ENCODE measurements at regions not wholly inside any gene's neighbourhood (a gene's known extent, or its start where the extent isn't known, plus 50 kb on each side); places are given as distances from the start of the nearest gene placed in this dataset.
"Not testable (repeated sequence)": the region's sequence is repeated elsewhere in the genome, so short reads cannot be mapped to it uniquely, and the experiment has no call there.

DNA sequence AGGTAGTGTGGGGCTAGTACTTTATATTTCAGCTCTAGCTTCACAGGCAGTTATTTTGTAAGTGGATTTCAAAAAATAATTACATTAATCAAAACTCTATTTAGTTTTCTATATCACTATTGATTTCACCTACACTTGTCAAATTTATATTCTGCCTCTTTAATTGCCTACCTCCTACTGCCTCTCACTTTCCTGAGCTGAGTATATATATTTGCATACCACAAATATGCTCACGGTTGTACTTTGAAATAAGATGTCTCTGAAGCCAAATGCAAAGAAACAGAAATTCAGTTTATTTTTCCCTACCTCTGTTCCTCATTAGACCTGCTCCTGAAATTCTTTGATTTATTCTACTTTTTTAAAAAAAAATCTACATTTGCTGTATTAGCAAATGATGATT is 309.3 kb upstream of the TGFBR2 start:
- DNase-seq (ENCODE audit: low read depth in 2 of 2) = no peak

DNA sequence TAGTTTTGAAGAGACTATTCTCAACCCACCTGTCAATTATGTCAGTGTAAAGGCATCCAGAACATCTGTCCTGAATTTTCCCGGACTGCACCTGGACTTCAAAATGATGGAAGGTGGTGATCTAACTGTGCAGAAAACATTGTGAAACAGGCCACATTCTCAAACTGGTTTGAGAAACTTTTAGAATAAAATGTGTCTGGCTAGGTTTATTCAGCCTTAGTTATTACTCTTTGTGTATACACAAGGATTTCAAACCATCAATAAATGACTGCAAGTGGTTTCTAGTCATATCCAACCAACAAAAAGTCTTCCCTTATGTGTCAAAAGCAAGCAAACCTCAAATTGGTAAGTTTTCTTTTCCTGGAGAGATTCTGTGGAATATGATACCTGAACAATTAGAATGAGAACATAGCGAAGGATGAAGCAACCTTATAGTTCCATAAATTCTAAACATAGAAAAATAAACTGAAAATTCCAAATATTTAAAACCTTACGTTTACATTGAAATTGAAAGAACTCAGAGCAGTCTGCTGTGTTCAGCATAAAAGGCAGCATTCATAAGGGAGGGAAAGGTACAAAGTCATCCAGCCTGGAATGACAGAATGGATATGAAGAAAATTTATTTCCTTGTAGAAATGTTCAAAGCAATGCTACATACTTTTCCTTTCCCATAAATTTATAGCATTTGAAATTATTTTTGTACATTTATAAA is 306.6 kb upstream of the TGFBR2 start:
- DNase-seq (ENCODE audit: low read depth in 2 of 2) = no peak

GRCh38 chr3:30300809-30301208 is 305.6 kb upstream of the TGFBR2 start:
- DNase-seq (ENCODE audit: low read depth in 2 of 2) = no peak

GRCh38 chr3:30302027-30302426 is 304.4 kb upstream of the TGFBR2 start:
- DNase-seq (ENCODE audit: low read depth in 2 of 2) = no peak

- DNase-seq (ENCODE audit: low read depth in 2 of 2) = no peak
Measured at GRCh38 chr3:30303770-30304169, 302.6 kb upstream of the TGFBR2 start.

- DNase-seq (ENCODE audit: low read depth in 2 of 2) = no peak
Measured at GRCh38 chr3:30305021-30305420, 301.4 kb upstream of the TGFBR2 start.

DNA sequence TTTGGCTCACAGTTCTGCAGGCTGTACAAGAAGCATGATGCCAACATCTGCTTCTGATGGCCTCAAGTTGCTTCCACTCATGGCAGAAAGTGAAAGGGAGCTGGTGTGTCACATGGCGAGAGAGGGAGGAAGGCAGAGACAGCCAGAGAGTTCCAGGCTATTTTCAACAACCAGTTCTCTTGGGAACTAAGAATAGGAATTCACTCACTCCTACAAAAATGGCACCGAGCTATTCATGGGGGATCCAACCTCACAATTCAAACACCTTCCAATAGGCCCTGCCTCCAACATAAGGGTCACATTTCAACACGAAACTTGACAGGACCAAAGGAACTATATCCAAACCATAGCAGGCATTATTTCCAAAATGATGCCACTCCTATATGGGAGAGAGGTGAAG is 299.5 kb upstream of the TGFBR2 start:
- no peak for DNase-seq (ENCODE audit: low read depth in 2 of 2)

GRCh38 chr3:30307372-30307950 is 298.9 kb upstream of the TGFBR2 start:
- DNase-seq (ENCODE audit: low read depth in 2 of 2) = no peak

- DNase-seq (ENCODE audit: low read depth in 2 of 2) = peak; percentile 62 to 71
Measured at GRCh38 chr3:30308131-30308530, 298.3 kb upstream of the TGFBR2 start.

GRCh38 chr3:30309961-30310954 is 296.1 kb upstream of the TGFBR2 start:
- no peak for DNase-seq (ENCODE audit: low read depth in 2 of 2)

DNA sequence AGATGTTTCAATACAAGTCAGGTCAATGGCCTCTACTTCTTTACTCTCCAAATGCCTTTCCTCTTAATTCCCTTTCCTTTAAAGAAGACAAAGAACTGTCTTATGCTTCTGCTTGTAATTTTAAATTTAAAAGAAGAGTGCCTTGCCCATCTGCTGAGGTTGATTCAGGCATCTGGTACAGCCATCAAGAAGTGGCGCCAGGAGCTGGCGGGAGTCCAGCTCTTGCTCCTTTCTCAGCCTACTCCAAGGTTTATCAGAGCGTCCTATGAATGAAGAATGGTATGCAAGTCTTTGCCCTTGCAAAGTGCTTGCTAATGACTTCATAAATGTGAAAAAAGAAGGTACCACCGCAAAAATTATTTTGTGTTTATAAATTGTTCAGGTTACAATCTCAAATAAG is 294.6 kb upstream of the TGFBR2 start:
- no peak for DNase-seq (ENCODE audit: low read depth in 2 of 2)

GRCh38 chr3:30313840-30314239 is 292.6 kb upstream of the TGFBR2 start:
- no peak for DNase-seq (ENCODE audit: low read depth in 2 of 2)

GRCh38 chr3:30314757-30315325 is 291.6 kb upstream of the TGFBR2 start:
- DNase-seq (ENCODE audit: low read depth in 2 of 2) = no peak

DNA sequence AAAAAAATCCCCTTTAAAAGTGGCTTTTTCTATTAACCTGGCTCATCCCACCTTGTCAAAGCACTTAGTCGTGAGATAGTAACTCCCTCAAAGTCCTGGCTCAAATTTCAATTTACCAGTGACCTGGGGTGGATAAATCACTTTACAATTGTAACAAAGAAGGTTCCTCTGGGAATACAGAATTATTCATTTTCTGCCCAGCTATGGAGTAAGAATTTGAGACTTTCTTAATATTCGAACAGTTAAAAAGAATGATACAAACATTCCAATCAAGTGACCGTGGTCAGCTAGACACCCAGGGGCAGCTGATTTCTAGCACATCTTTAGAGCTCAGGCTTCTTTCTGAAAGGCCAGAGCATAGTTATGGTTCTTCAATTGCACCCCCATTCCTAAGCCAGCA is 291.0 kb upstream of the TGFBR2 start:
- DNase-seq (ENCODE audit: low read depth in 2 of 2) = peak in 1 of 2 experiments; percentile 40

DNA sequence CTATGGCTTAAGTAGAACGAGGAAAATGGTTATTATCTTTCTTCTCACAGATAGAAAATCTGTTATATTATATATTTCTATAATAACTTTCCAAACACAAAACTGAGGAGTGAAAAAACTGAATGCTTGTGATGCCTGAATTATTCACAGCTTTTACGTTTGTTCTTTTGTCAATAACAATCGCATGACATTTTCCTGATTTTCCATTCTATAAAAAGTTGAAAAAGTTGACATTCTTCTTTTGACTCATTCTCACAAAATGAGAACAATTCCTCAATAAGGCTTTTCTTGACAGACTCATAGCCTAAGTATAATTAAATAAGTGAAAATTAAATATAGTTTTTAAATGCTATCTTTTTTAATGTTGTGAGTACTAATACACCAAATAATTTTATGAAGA is 288.8 kb upstream of the TGFBR2 start:
- no peak for DNase-seq (ENCODE audit: low read depth in 2 of 2)

- DNase-seq (ENCODE audit: low read depth in 2 of 2) = no peak
Measured at GRCh38 chr3:30318110-30318509, 288.3 kb upstream of the TGFBR2 start.

- no peak for DNase-seq (ENCODE audit: low read depth in 2 of 2)
Measured at GRCh38 chr3:30319713-30320112, 286.7 kb upstream of the TGFBR2 start.

DNA sequence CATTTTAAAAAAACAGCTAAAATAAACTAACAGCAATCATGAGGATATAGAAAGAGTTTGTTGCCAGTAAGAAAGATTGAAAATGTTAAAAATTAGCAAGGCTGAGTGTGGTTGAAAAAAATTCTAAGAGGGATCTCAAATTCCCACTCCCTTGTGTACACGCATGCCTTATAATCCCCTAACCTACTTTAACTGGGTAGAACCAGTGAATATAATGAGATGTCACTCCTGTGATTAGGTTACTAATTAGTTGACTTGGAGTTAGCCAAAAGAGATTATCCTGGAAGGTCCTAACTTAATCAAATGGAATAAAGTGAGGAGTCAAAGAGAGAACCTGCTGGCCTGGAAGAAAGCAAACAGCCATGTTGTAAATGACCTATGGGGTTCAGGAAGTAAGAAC is 286.0 kb upstream of the TGFBR2 start:
- DNase-seq (ENCODE audit: low read depth in 2 of 2) = no peak

DNA sequence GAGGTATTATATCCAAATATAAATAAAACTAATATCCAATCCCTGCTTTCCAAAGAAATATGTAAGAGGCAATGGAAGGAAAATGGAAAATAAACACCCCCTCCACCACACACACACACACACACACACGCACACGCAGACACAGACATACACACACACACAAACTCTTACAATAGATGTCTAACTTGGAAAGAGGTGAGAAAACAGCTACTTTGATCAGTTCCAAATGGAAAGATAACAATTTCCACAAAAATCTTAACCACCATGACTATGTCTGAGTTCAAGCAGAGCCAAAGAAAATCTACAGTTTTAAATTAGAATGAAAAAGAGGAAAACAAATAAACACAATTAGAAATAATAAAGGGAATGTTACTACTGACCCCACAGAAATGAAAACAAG is 285.3 kb upstream of the TGFBR2 start:
- no peak for DNase-seq (ENCODE audit: low read depth in 2 of 2)

GRCh38 chr3:30323649-30324048 is 282.8 kb upstream of the TGFBR2 start:
- not testable (repeated sequence) for DNase-seq (ENCODE audit: low read depth in 2 of 2)

DNA sequence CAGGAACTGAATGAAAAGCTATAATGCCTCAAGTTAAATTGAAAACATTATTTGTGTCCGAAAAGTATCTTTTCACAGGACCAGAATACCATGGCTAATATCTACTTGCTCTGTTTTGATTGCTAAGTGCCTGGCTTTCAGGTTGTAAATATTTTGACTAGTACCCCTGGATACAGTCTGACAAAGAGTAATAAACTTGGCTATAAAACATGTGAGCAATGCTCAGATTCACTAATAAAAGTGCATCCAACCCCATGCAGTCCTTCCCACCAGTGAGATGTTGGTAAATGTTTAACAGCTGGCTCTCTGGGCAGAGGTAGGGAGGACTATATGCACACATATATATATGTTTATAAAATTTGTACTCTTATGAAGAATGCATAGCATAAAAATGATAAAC is 281.8 kb upstream of the TGFBR2 start:
- no peak for DNase-seq (ENCODE audit: low read depth in 2 of 2)

DNA sequence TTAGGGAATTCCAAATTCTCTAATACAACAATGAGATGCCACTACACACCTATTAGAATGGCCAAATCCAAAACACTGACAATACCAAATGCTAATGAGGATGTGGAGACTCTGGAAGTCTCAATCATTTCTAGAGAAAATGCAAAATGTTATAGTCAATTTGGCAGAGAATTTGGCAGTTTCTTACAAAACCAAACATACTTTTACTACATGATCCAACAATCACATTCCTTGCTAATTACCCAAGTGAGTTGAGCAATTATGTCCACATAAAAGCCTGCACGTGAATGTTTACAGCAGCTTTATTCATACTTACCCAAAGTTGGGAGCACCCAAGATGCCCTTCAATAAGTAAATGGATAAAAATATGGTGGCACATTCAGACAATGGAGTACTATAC is 278.4 kb upstream of the TGFBR2 start:
- not testable (repeated sequence) for DNase-seq (ENCODE audit: low read depth in 2 of 2)
